Mesendoderm (in vitro differentiated cells): ENCODE measurements at regions not wholly inside any gene's neighbourhood (a gene's known extent, or its start where the extent isn't known, plus 50 kb on each side); places are given as distances from the start of the nearest gene placed in this dataset.

Experiments
- DNase-seq: peaks from one replicate; pipeline ENCODE4 v3.0.0; 2013
- H2AK5ac ChIP-seq: 2 replicates; pipeline ENCODE4 v1.6.1; 2013; ENCODE audit warnings: low read length, inconsistent platforms
- H2BK120ac ChIP-seq: 2 replicates; pipeline ENCODE4 v1.6.1; 2013; ENCODE audit warnings: low read depth, mild to moderate bottlenecking, low read length, moderate library complexity, mixed read lengths
- H2BK15ac ChIP-seq: replicated peaks from 2 replicates; pipeline ENCODE4 v1.6.1; 2013; ENCODE audit warnings: low read depth, mild to moderate bottlenecking, moderate library complexity
- H2BK5ac ChIP-seq: 2 replicates; pipeline ENCODE4 v1.6.1; 2013; ENCODE audit warnings: low read length, inconsistent platforms
- H3K18ac ChIP-seq: 2 replicates; pipeline ENCODE4 v1.6.1; 2013; ENCODE audit warnings: mild to moderate bottlenecking, low read length, mixed read lengths
- H3K23ac ChIP-seq: one replicate; pipeline ENCODE4 v1.6.1; 2013; ENCODE audit warnings: low read length
- H3K27ac ChIP-seq: 2 replicates; pipeline ENCODE4 v1.5.1; 2013; ENCODE audit warnings: low read depth, mild to moderate bottlenecking, inconsistent platforms, low read length, moderate library complexity
- H3K27me3 ChIP-seq: 2 replicates; pipeline ENCODE4 v1.6.1; 2013; ENCODE audit warnings: low read length, control low read depth, mild to moderate bottlenecking, inconsistent platforms; ENCODE audit not compliant: insufficient read depth, poor library complexity
- H3K36me3 ChIP-seq: 2 replicates; pipeline ENCODE4 v1.6.1; 2013; ENCODE audit warnings: low read length, inconsistent platforms; ENCODE audit not compliant: control insufficient read depth, insufficient read depth
- H3K4ac ChIP-seq: one replicate; pipeline ENCODE4 v1.6.1; 2013; ENCODE audit warnings: low read depth, mild to moderate bottlenecking, low read length, moderate library complexity
- H3K4me1 ChIP-seq: 2 replicates; pipeline ENCODE4 v1.6.1; 2013; ENCODE audit warnings: low read depth, low read length, inconsistent platforms; ENCODE audit not compliant: control insufficient read depth
- H3K4me2 ChIP-seq: 2 replicates; pipeline ENCODE4 v1.6.1; 2013; ENCODE audit warnings: low read length
- H3K4me3 ChIP-seq: 2 replicates; pipeline ENCODE4 v1.5.1; 2013; ENCODE audit warnings: mild to moderate bottlenecking, low read length
- H3K56ac ChIP-seq: one replicate; pipeline ENCODE4 v1.6.1; 2013; ENCODE audit warnings: low read length
- H3K79me1 ChIP-seq: 2 replicates; pipeline ENCODE4 v1.6.1; 2013; ENCODE audit warnings: low read length, inconsistent platforms
- H3K79me2 ChIP-seq: 2 replicates; pipeline ENCODE4 v1.6.1; 2013; ENCODE audit warnings: mild to moderate bottlenecking, low read length; ENCODE audit not compliant: control insufficient read depth, insufficient read depth
- H3K9ac ChIP-seq: 2 replicates; pipeline ENCODE4 v1.6.1; 2013; ENCODE audit warnings: low read length, inconsistent platforms
- H4K5ac ChIP-seq: one replicate; pipeline ENCODE4 v1.6.1; 2013; ENCODE audit warnings: low read length
- H4K8ac ChIP-seq: one replicate; pipeline ENCODE4 v1.6.1; 2013; ENCODE audit warnings: low read depth, mild to moderate bottlenecking, control low read depth, low read length, moderate library complexity
- WGBS: extraction: QIAGEN DNeasy Blood & Tissue Kit; methylation state at CpG from one replicate; pipeline ENCODE4 v1.1.7; 2013; ENCODE audit warnings: low lambda C conversion rate, missing lambda C conversion rate; ENCODE audit not compliant: insufficient coverage; ENCODE audit errors: extremely low coverage; 5-methylcytosine and 5-hydroxymethylcytosine counted together

DNA sequence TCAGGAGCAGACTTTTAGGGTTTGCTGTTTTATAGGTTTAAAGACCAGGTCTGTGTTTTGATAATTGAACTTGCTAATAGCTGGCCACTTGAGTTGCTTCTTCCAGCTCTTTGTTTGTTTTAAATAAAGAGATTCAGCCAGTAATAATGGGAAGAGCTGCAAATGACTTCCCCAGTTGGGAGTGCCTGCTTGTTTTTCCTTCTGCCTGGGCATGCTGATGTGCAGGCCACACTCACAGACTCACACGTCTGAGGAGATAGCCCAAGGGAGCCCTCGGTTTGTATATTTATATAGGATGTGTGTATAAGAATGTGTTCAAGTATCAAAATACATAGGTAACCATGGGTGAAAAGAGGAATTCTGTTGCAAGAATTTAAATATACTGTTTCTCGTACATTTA, 78.2 kb upstream of the BOC start:
- H3K79me2 ChIP-seq: no peaks in the 10 kb centered on the region
- H3K4ac ChIP-seq: no peak overlapping the region
- DNase-seq: no peak
- no peak overlapping the region for H2BK120ac ChIP-seq
- H3K56ac ChIP-seq: no peak overlapping the region
- H3K4me1 ChIP-seq: no peaks in the 10 kb centered on the region
- no peak overlapping the region for H3K23ac ChIP-seq
- H3K36me3 ChIP-seq: no peaks in the 10 kb centered on the region
- H3K18ac ChIP-seq: no peak overlapping the region
- no peak overlapping the region for H2BK15ac ChIP-seq
- no peak overlapping the region for H2AK5ac ChIP-seq
- H4K5ac ChIP-seq: no peak overlapping the region
- no peak overlapping the region for H3K4me2 ChIP-seq
- no peak overlapping the region for H3K9ac ChIP-seq
- H3K4me3 ChIP-seq: no peak overlapping the region
- H2BK5ac ChIP-seq: no peak overlapping the region
- no CpG with 5 or more reads among the region's 3 CpGs for WGBS
- H3K27me3 ChIP-seq: no peaks in the 10 kb centered on the region
- no peak overlapping the region for H4K8ac ChIP-seq
- no peaks in the 10 kb centered on the region for H3K79me1 ChIP-seq
- no peak overlapping the region for H3K27ac ChIP-seq

GRCh38 chr3:113136071-113136470, 75.3 kb upstream of the BOC start:
- no peak overlapping the region for H3K18ac ChIP-seq
- H3K4me1 ChIP-seq: no peaks in the 10 kb centered on the region
- H4K8ac ChIP-seq: no peak overlapping the region
- H2AK5ac ChIP-seq: no peak overlapping the region
- H2BK120ac ChIP-seq: no peak overlapping the region
- peak; percentile 15 for DNase-seq
- no peak overlapping the region for H2BK5ac ChIP-seq
- H3K27me3 ChIP-seq: no peaks in the 10 kb centered on the region
- H3K4me2 ChIP-seq: no peak overlapping the region
- H3K79me2 ChIP-seq: no peaks in the 10 kb centered on the region
- H3K4ac ChIP-seq: no peak overlapping the region
- no peak overlapping the region for H3K4me3 ChIP-seq
- H3K27ac ChIP-seq: no peak overlapping the region
- no peak overlapping the region for H3K23ac ChIP-seq
- H3K56ac ChIP-seq: no peak overlapping the region
- no CpG with 5 or more reads among the region's 6 CpGs for WGBS
- no peak overlapping the region for H4K5ac ChIP-seq
- H3K79me1 ChIP-seq: no peaks in the 10 kb centered on the region
- H3K9ac ChIP-seq: no peak overlapping the region
- H2BK15ac ChIP-seq: no peak overlapping the region
- H3K36me3 ChIP-seq: no peaks in the 10 kb centered on the region

GRCh38 chr3:113136544-113136943, 74.8 kb upstream of the BOC start:
- no peak for DNase-seq
- H3K36me3 ChIP-seq: no peaks in the 10 kb centered on the region
- no peak overlapping the region for H4K8ac ChIP-seq
- H4K5ac ChIP-seq: no peak overlapping the region
- H2BK120ac ChIP-seq: no peak overlapping the region
- no peak overlapping the region for H2BK5ac ChIP-seq
- H3K18ac ChIP-seq: no peak overlapping the region
- no peaks in the 10 kb centered on the region for H3K79me1 ChIP-seq
- H3K4ac ChIP-seq: no peak overlapping the region
- H3K27ac ChIP-seq: no peak overlapping the region
- no peak overlapping the region for H3K56ac ChIP-seq
- no peaks in the 10 kb centered on the region for H3K79me2 ChIP-seq
- no peak overlapping the region for H3K4me3 ChIP-seq
- no peak overlapping the region for H3K9ac ChIP-seq
- no peak overlapping the region for H2BK15ac ChIP-seq
- no peaks in the 10 kb centered on the region for H3K4me1 ChIP-seq
- H3K4me2 ChIP-seq: no peak overlapping the region
- no peak overlapping the region for H3K23ac ChIP-seq
- H3K27me3 ChIP-seq: no peaks in the 10 kb centered on the region
- H2AK5ac ChIP-seq: no peak overlapping the region
- no CpG with 5 or more reads among the region's 5 CpGs for WGBS

- Histone ChIP-seq H4K8ac (no peak overlapping the region), H2AK5ac (no peak overlapping the region), H4K5ac (no peak overlapping the region), H3K27ac (no peak overlapping the region), H3K4ac (no peak overlapping the region), H3K56ac (no peak overlapping the region), H3K36me3 (no peaks in the 10 kb centered on the region), H3K4me3 (no peak overlapping the region), H2BK5ac (no peak overlapping the region), H3K23ac (no peak overlapping the region), H3K27me3 (no peaks in the 10 kb centered on the region), H2BK120ac (no peak overlapping the region), H3K79me2 (no peaks in the 10 kb centered on the region), H3K79me1 (no peaks in the 10 kb centered on the region), H2BK15ac (no peak overlapping the region), H3K9ac (no peak overlapping the region), H3K4me1 (no peaks in the 10 kb centered on the region), H3K18ac (no peak overlapping the region), H3K4me2 (no peak overlapping the region)
- DNase-seq: no peak
- WGBS: no CpG with 5 or more reads among the region's 6 CpGs
Observed at GRCh38 chr3:113138839-113139743, 72.3 kb upstream of the BOC start.

- Histone ChIP-seq H3K23ac (no peak overlapping the region), H3K4ac (no peak overlapping the region), H3K79me2 (no peaks in the 10 kb centered on the region), H2AK5ac (no peak overlapping the region), H3K18ac (no peak overlapping the region), H2BK15ac (no peak overlapping the region), H3K27ac (no peak overlapping the region), H3K4me3 (no peak overlapping the region), H3K4me1 (no peaks in the 10 kb centered on the region), H3K36me3 (no peaks in the 10 kb centered on the region), H3K79me1 (no peaks in the 10 kb centered on the region), H4K8ac (no peak overlapping the region), H4K5ac (no peak overlapping the region), H3K56ac (no peak overlapping the region), H3K4me2 (no peak overlapping the region), H3K27me3 (no peaks in the 10 kb centered on the region), H2BK120ac (no peak overlapping the region), H2BK5ac (no peak overlapping the region), H3K9ac (no peak overlapping the region)
- no CpG with 5 or more reads among the region's 2 CpGs for WGBS
- no peak for DNase-seq
Observed at GRCh38 chr3:113140876-113141275, 70.5 kb upstream of the BOC start.

GRCh38 chr3:113141543-113141942, 69.8 kb upstream of the BOC start:
- Histone ChIP-seq H2BK120ac (no peak overlapping the region), H2AK5ac (no peak overlapping the region), H3K18ac (no peak overlapping the region), H4K5ac (no peak overlapping the region), H3K4ac (no peak overlapping the region), H3K4me3 (no peak overlapping the region), H3K36me3 (no peaks in the 10 kb centered on the region), H2BK5ac (no peak overlapping the region), H3K9ac (no peak overlapping the region), H3K4me1 (no peaks in the 10 kb centered on the region), H3K23ac (no peak overlapping the region), H3K27ac (no peak overlapping the region), H4K8ac (no peak overlapping the region), H3K27me3 (no peaks in the 10 kb centered on the region), H2BK15ac (no peak overlapping the region), H3K4me2 (no peak overlapping the region), H3K56ac (no peak overlapping the region), H3K79me1 (no peaks in the 10 kb centered on the region), H3K79me2 (no peaks in the 10 kb centered on the region)
- WGBS: no CpG with 5 or more reads among the region's 2 CpGs
- no peak for DNase-seq
